Left ventricle myocardium inferior (tissue), 1 donor: ENCODE measurements at regions not wholly inside any gene's neighbourhood (a gene's known extent, or its start where the extent isn't known, plus 50 kb on each side); places are given as distances from the start of the nearest gene placed in this dataset.

ENCODE experiments used
- DNase-seq: peaks from one replicate; pipeline ENCODE4 v3.0.0-alpha.2; 2020
- H3K27ac ChIP-seq: fragments of 200-600 bp; replicated peaks from 2 replicates; pipeline ENCODE4 v1.8.0; 2021
- H3K27me3 ChIP-seq: fragments of 200-600 bp; 2 replicates; pipeline ENCODE4 v1.8.0; 2021; ENCODE audit warnings: low read depth
- H3K36me3 ChIP-seq: fragments of 200-600 bp; 2 replicates; pipeline ENCODE4 v1.8.0; 2021
- H3K4me1 ChIP-seq: fragments of 200-600 bp; 2 replicates; pipeline ENCODE4 v1.8.0; 2021
- H3K4me3 ChIP-seq: fragments of 200-600 bp; 2 replicates; pipeline ENCODE4 v1.8.0; 2021; ENCODE audit warnings: mild to moderate bottlenecking, moderate library complexity
- H3K9me3 ChIP-seq: fragments of 200-600 bp; replicated peaks from 2 replicates; pipeline ENCODE4 v1.8.0; 2021
- CTCF ChIP-seq: fragments of 200-600 bp; IDR thresholded peaks from 2 replicates; pipeline ENCODE4 v1.8.0; 2021; ENCODE audit warnings: antibody characterized with exemption, mild to moderate bottlenecking, borderline replicate concordance
- intact Hi-C: fragments of 100-400 bp; cut with micrococcal nuclease; formaldehyde crosslinking; loops from one replicate; pipeline ENCODE4 v1.11.0; 2022
- donor health status: DM: no; HTN: yes; CAD: no; lungs with severe emphysema.

- DNase-seq, result no peak
- no peaks in the 10 kb centered on the region for H3K36me3 ChIP-seq
- H3K4me3 ChIP-seq, result no peak overlapping the region
- no peaks in the 10 kb centered on the region for H3K4me1 ChIP-seq
- no peak for TF ChIP-seq CTCF
- no peak overlapping the region for H3K27ac ChIP-seq
- no peaks in the 10 kb centered on the region for H3K27me3 ChIP-seq
- no peaks in the 10 kb centered on the region for H3K9me3 ChIP-seq
- intact Hi-C loops, result no loop called here
Observed at GRCh38 chr9:106110483-106110882, 416.1 kb downstream of the TMEM38B start.

- no peak for DNase-seq
- Histone ChIP-seq H3K36me3 (no peaks in the 10 kb centered on the region), H3K4me3 (no peak overlapping the region), H3K27ac (no peak overlapping the region), H3K27me3 (no peaks in the 10 kb centered on the region), H3K9me3 (no peaks in the 10 kb centered on the region), H3K4me1 (no peaks in the 10 kb centered on the region)
- intact Hi-C loops, result no loop called here
- TF ChIP-seq CTCF, result no peak
Observed at GRCh38 chr9:106111039-106111730, 416.8 kb downstream of the TMEM38B start.

GRCh38 chr9:106112935-106113334, 418.6 kb downstream of the TMEM38B start:
- no peak for TF ChIP-seq CTCF

GRCh38 chr9:106119176-106119575, 424.8 kb downstream of the TMEM38B start:
- H3K4me3 ChIP-seq, result no peak overlapping the region
- no peak for DNase-seq
- TF ChIP-seq CTCF, result no peak
- intact Hi-C loops, result no loop called here
- no peaks in the 10 kb centered on the region for H3K9me3 ChIP-seq
- no peaks in the 10 kb centered on the region for H3K36me3 ChIP-seq
- H3K4me1 ChIP-seq, result no peaks in the 10 kb centered on the region
- H3K27ac ChIP-seq, result no peak overlapping the region
- H3K27me3 ChIP-seq, result no peaks in the 10 kb centered on the region

More at GRCh38 chr9:106112935-106113334, 418.6 kb downstream of the TMEM38B start:
- Histone ChIP-seq H3K4me1 (no peaks in the 10 kb centered on the region), H3K27me3 (no peaks in the 10 kb centered on the region), H3K27ac (no peak overlapping the region), H3K4me3 (no peak overlapping the region), H3K36me3 (no peaks in the 10 kb centered on the region), H3K9me3 (no peaks in the 10 kb centered on the region)
- no peak for DNase-seq
- intact Hi-C loops, result no loop called here

GRCh38 chr9:106120071-106120470, 425.7 kb downstream of the TMEM38B start:
- no peaks in the 10 kb centered on the region for H3K27me3 ChIP-seq
- intact Hi-C loops, result no loop called here
- no peaks in the 10 kb centered on the region for H3K36me3 ChIP-seq
- TF ChIP-seq CTCF, result no peak
- no peaks in the 10 kb centered on the region for H3K4me1 ChIP-seq
- H3K4me3 ChIP-seq, result no peak overlapping the region
- no peak for DNase-seq
- H3K27ac ChIP-seq, result no peak overlapping the region
- H3K9me3 ChIP-seq, result peaks cover under 1% of the 10 kb centered on the region
